ENCODE measurements at regions not wholly inside any gene's neighbourhood (a gene's known extent, or its start where the extent isn't known, plus 50 kb on each side); places are given as distances from the start of the nearest gene placed in this dataset.

GRCh38 chr3:59580996-59581395 is 531.2 kb upstream of the CFAP20DC start:
- no peak for TF ChIP-seq EZH2 (optimal IDR thresholded peaks at IDR 0.05; ENCODE audit: low read depth, low read length)
- no peak for TF ChIP-seq CTCF (IDR thresholded peaks at IDR 0.05; ENCODE audit: low read length)

Measured in MM.1S (cell line).